K562 (cell line): ENCODE measurements at regions not wholly inside any gene's neighbourhood (a gene's known extent, or its start where the extent isn't known, plus 50 kb on each side); places are given as distances from the start of the nearest gene placed in this dataset.

Experiments used
- ATAC-seq: fragments of 200-7000 bp; cut with Tn5 transposase; 3 replicates; pipeline ENCODE4 v1.9.1; 2020; ENCODE audit warnings: moderate library complexity
- BruUV-seq: library from RNA; stranded (reverse); fragments of 400-500 nt; replicated peaks from 2 replicates; lab custom pipeline; 2021; lab: Mats Ljungman, UMichigan
- CTCF ChIA-PET: fragments of 300-600 bp; formaldehyde crosslinking; extraction: SDS; loops from one replicate; lab custom pipeline; 2021; ENCODE audit warnings: low intra/inter-chr PET ratio; lab: Yijun Ruan, JAX
- POLR2A ChIA-PET: fragments of 300-600, 350-650 bp; sonication (Branson Sonifier 250); formaldehyde crosslinking; extraction: SDS; loops from one replicate; lab custom pipeline; 2021; ENCODE audit warnings: antibody characterized with exemption, inconsistent platforms; lab: Yijun Ruan, JAX
- DNase-seq, 4 experiments: peaks; one replicate each; pipeline versions ENCODE4 v3.0.0 to v3.0.0-alpha.2; 2011 to 2018; ENCODE audit warnings: low spot score in 3 of 4, mixed read lengths in 3 of 4; ENCODE audit errors: extremely low read depth in 1 of 4
- FAIRE-seq: peaks from 2 replicates; lab custom pipeline; 2011; peaks lifted over from hg19 to GRCh38; lab: Jason Lieb, UNC
- H2AFZ ChIP-seq: 2 replicates; pipeline ENCODE4 v1.6.0; 2011; ENCODE audit warnings: low read depth, low read length, control low read depth, inconsistent platforms
- H3K27ac ChIP-seq: fragments of 200-600 bp; 3 replicates; pipeline ENCODE4 v1.8.0; 2011; ENCODE audit warnings: low read depth, mild to moderate bottlenecking, control low read depth, inconsistent platforms, low read length, moderate library complexity, mixed read lengths; ENCODE audit errors: extremely low read depth
- H3K27me3 ChIP-seq, 2 experiments: fragments of 300-600 bp in 1 of 2; 2 replicates in 1 of 2; 3 replicates in 1 of 2; pipeline versions ENCODE4 v1.6.0 to v1.8.0; 2011; ENCODE audit warnings: inconsistent platforms in 2 of 2, low read length in 2 of 2, mild to moderate bottlenecking in 1 of 2, mixed read lengths in 1 of 2, moderate library complexity in 1 of 2; ENCODE audit not compliant: control insufficient read depth in 2 of 2, insufficient read depth in 2 of 2
- H3K36me3 ChIP-seq: fragments of 300-600 bp; 3 replicates; pipeline ENCODE4 v1.8.0; 2011; ENCODE audit warnings: mild to moderate bottlenecking, low read length, inconsistent platforms; ENCODE audit not compliant: control insufficient read depth, insufficient read depth
- H3K4me1 ChIP-seq, 2 experiments: fragments of 200-600 bp in 1 of 2; replicated peaks in 1 of 2; 2 replicates in 1 of 2; 3 replicates in 1 of 2; pipeline versions ENCODE4 v1.5.1 to v1.8.0; 2011; ENCODE audit warnings: inconsistent platforms in 2 of 2, low read length in 2 of 2, mild to moderate bottlenecking in 1 of 2, mixed read lengths in 1 of 2, moderate library complexity in 1 of 2; ENCODE audit not compliant: control insufficient read depth in 2 of 2, insufficient read depth in 2 of 2
- H3K4me2 ChIP-seq: 2 replicates; pipeline ENCODE4 v1.6.1; 2011; ENCODE audit warnings: low read length, control low read depth, inconsistent platforms, mixed read lengths; ENCODE audit not compliant: insufficient read depth
- H3K4me3 ChIP-seq: fragments of 200-600 bp; sonication (generic), shearing (Covaris generic); 2 replicates; pipeline ENCODE4 v1.5.1; 2016; ENCODE audit warnings: control low read depth, inconsistent platforms
- H3K79me2 ChIP-seq: fragments of 200-600 bp; 3 replicates; pipeline ENCODE4 v1.8.0; 2011; ENCODE audit warnings: low read length, inconsistent platforms; ENCODE audit not compliant: control insufficient read depth, insufficient read depth
- H3K9ac ChIP-seq, 2 experiments: 2 replicates each; pipeline versions ENCODE4 v1.6.0 to v1.6.1; 2011; ENCODE audit warnings: low read depth in 2 of 2, low read length in 2 of 2, control low read depth in 1 of 2, inconsistent platforms in 1 of 2, mild to moderate bottlenecking in 1 of 2, mixed read lengths in 1 of 2; ENCODE audit not compliant: insufficient read depth in 1 of 2
- H3K9me1 ChIP-seq: one replicate; pipeline ENCODE4 v1.6.0; 2011; ENCODE audit warnings: inconsistent platforms, mild to moderate bottlenecking, low read length, moderate library complexity; ENCODE audit not compliant: control insufficient read depth, insufficient read depth
- H3K9me3 ChIP-seq: replicated peaks from 2 replicates; pipeline ENCODE4 v1.5.1; 2011; ENCODE audit warnings: low read depth, low read length, inconsistent platforms; ENCODE audit not compliant: control insufficient read depth, insufficient read depth
- H4K20me1 ChIP-seq: replicated peaks from 2 replicates; pipeline ENCODE4 v1.6.1; 2011; ENCODE audit warnings: low read length, inconsistent platforms, mixed read lengths; ENCODE audit not compliant: control insufficient read depth, insufficient read depth
- CREB1 ChIP-seq, 2 experiments: sonication (generic) in 1 of 2; formaldehyde crosslinking in 1 of 2; IDR thresholded peaks; 2 replicates each; pipeline versions ENCODE4 v1.6.1 to v1.8.0; 2012 to 2022; ENCODE audit warnings: inconsistent platforms in 1 of 2, mild to moderate bottlenecking in 1 of 2, missing genetic modification reagents in 1 of 2, moderate library complexity in 1 of 2
- E2F8 ChIP-seq: fragments of 450-650 bp; IDR thresholded peaks from 2 replicates; pipeline ENCODE4 v1.7.1; 2018; ENCODE audit warnings: mild to moderate bottlenecking, low read depth; ENCODE audit not compliant: partially characterized antibody
- ESRRA ChIP-seq: fragments of 450-650 bp; IDR thresholded peaks from 2 replicates; pipeline ENCODE4 v1.6.1; 2014; ENCODE audit warnings: low read depth, mild to moderate bottlenecking, moderate library complexity, borderline replicate concordance
- NR0B1 ChIP-seq: fragments of 450-650 bp; IDR thresholded peaks from one replicate; pipeline ENCODE4 v1.6.1; 2018; ENCODE audit warnings: mild to moderate bottlenecking, moderate library complexity; ENCODE audit not compliant: partially characterized antibody
- TFAM ChIP-seq: fragments of 250-450 bp; sonication (Bioruptor Pico); conservative IDR thresholded peaks from 2 replicates; pipeline ENCODE4 v1.5.0; 2021; ENCODE audit warnings: mild to moderate bottlenecking, moderate library complexity
- ZBTB5 ChIP-seq: fragments of 450-650 bp; IDR thresholded peaks from 2 replicates; pipeline ENCODE4 v1.6.1; 2017; ENCODE audit warnings: antibody characterized with exemption
- WGBS: fragments of 100-300 bp; shearing (Covaris generic); methylation state at CpG from one replicate; pipeline ENCODE4 v1.1.6; 2016; ENCODE audit warnings: low coverage, mixed read lengths; ENCODE audit not compliant: insufficient coverage; ENCODE audit errors: missing lambda C conversion rate; 5-methylcytosine and 5-hydroxymethylcytosine counted together
- in situ Hi-C: fragments of 300-500 bp; cut with MboI; formaldehyde crosslinking; loops from 4 replicates; pipeline ENCODE4 v1.15.0; 2018; ENCODE audit warnings: inconsistent platforms, mixed read lengths
- intact Hi-C: fragments of 100-400 bp; cut with micrococcal nuclease; formaldehyde crosslinking; loops from 2 replicates; pipeline ENCODE4 v1.14.2; 2022

- in situ Hi-C loops: no loop called here
- no peak overlapping the region for H3K9ac ChIP-seq
- no peak overlapping the region for H3K4me3 ChIP-seq
- no peaks in the 10 kb centered on the region for H4K20me1 ChIP-seq
- no peaks in the 10 kb centered on the region; the same call in 1 of the 2 replicates for H3K9me3 ChIP-seq
- H3K4me2 ChIP-seq: no peak overlapping the region
- no peaks in the 10 kb centered on the region for H3K4me1 ChIP-seq
- H3K79me2 ChIP-seq: no peaks in the 10 kb centered on the region
- no peaks in the 10 kb centered on the region for H3K27me3 ChIP-seq
- no TSS peak for BruUV-seq
- TF ChIP-seq E2F8 (no peak), NR0B1 (no peak), CREB1 (IDR thresholded peaks at IDR 0.05) (no peak), CREB1 (CRISPR knock-in tag; IDR thresholded peaks at IDR 0.05) (no peak), ZBTB5 (no peak), TFAM (CRISPR knock-in tag) (no peak), ESRRA (no peak)
- H2AFZ ChIP-seq: no peak overlapping the region
- H3K9me1 ChIP-seq: no peaks in the 10 kb centered on the region
- WGBS: 0% methylated on average over 3 of the region's 3 CpGs
- no peaks in the 10 kb centered on the region for H3K36me3 ChIP-seq
- FAIRE-seq: no peak
- no peak for ATAC-seq
- H3K27ac ChIP-seq: no peak overlapping the region
- intact Hi-C loops: no loop called here
- CTCF ChIA-PET: no interaction called here
- POLR2A ChIA-PET: no interaction called here
- DNase-seq: no peak
Measured at GRCh38 chr2:163802284-163802683, 66.5 kb upstream of the FIGN start.
